ENCODE measurements at regions not wholly inside any gene's neighbourhood (a gene's known extent, or its start where the extent isn't known, plus 50 kb on each side); places are given as distances from the start of the nearest gene placed in this dataset.

DNA sequence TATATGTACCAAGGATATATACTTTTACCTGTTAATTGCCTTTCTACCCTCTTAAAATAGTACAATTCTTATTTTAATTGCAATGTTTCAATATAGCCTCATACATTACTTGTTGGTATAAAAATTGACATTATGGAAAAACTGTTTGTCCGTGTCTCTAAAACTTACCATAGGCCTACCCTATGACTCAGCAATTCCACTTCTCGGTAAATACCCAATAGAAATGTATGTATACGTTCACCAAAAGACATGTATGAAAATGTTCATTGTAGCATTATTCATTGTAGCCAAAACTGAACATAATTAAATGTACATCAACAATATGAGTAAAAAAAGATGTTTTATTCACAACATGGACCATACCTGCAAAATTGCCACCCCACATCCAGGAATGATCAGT is 679.2 kb upstream of the UBE2E2 start:
- Histone ChIP-seq H3K4me3 (ENCODE audit: low read depth, low read length, poor library complexity, severe bottlenecking) (no peak overlapping the region), H3K27me3 (replicated peaks; ENCODE audit: insufficient read depth, low read depth, low read length, poor library complexity) (no peaks in the 10 kb centered on the region), H3K4me1 (ENCODE audit: insufficient read depth, low read length, poor library complexity, severe bottlenecking) (no peaks in the 10 kb centered on the region), H3K9me3 (ENCODE audit: low read depth, low read length, poor library complexity, severe bottlenecking) (peaks cover 13% of the 10 kb centered on the region), H3K27ac (ENCODE audit: low read depth, low read length, poor library complexity, severe bottlenecking) (no peak overlapping the region), H3K36me3 (ENCODE audit: insufficient read depth, low read length, poor library complexity, severe bottlenecking) (no peaks in the 10 kb centered on the region)
- intact Hi-C loops (cut with micrococcal nuclease; ENCODE audit: unreplicated experiment), result no loop called here
- TF ChIP-seq EZH2 (IDR thresholded peaks at IDR 0.05; ENCODE audit: borderline replicate concordance, low read depth, low read length, poor library complexity, severe bottlenecking), result no peak
- TF ChIP-seq, protein P1, sequence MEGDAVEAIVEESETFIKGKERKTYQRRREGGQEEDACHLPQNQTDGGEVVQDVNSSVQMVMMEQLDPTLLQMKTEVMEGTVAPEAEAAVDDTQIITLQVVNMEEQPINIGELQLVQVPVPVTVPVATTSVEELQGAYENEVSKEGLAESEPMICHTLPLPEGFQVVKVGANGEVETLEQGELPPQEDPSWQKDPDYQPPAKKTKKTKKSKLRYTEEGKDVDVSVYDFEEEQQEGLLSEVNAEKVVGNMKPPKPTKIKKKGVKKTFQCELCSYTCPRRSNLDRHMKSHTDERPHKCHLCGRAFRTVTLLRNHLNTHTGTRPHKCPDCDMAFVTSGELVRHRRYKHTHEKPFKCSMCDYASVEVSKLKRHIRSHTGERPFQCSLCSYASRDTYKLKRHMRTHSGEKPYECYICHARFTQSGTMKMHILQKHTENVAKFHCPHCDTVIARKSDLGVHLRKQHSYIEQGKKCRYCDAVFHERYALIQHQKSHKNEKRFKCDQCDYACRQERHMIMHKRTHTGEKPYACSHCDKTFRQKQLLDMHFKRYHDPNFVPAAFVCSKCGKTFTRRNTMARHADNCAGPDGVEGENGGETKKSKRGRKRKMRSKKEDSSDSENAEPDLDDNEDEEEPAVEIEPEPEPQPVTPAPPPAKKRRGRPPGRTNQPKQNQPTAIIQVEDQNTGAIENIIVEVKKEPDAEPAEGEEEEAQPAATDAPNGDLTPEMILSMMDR (conservative IDR thresholded peaks at IDR 0.05; ENCODE audit: low read depth, low read length), result no peak
- no TSS peak for BruUV-seq (replicated peaks)
- POLR2A ChIA-PET (ENCODE audit: low non-redundant PET), result no interaction called here
- DNase-seq (ENCODE audit: low spot score), result no peak
- CTCF ChIA-PET, result no interaction called here

- Histone ChIP-seq H3K9me3 (ENCODE audit: low read depth, low read length, poor library complexity, severe bottlenecking) (peaks cover 25% of the 10 kb centered on the region), H3K4me1 (ENCODE audit: insufficient read depth, low read length, poor library complexity, severe bottlenecking) (no peaks in the 10 kb centered on the region), H3K27ac (ENCODE audit: low read depth, low read length, poor library complexity, severe bottlenecking) (no peak overlapping the region), H3K4me3 (ENCODE audit: low read depth, low read length, poor library complexity, severe bottlenecking) (no peak overlapping the region), H3K27me3 (replicated peaks; ENCODE audit: insufficient read depth, low read depth, low read length, poor library complexity) (no peaks in the 10 kb centered on the region), H3K36me3 (ENCODE audit: insufficient read depth, low read length, poor library complexity, severe bottlenecking) (no peaks in the 10 kb centered on the region)
- TF ChIP-seq, protein P1 (conservative IDR thresholded peaks at IDR 0.05; ENCODE audit: low read depth, low read length), result no peak
- no peak for TF ChIP-seq EZH2 (IDR thresholded peaks at IDR 0.05; ENCODE audit: borderline replicate concordance, low read depth, low read length, poor library complexity, severe bottlenecking)
- ChIA-PET POLR2A (ENCODE audit: low non-redundant PET) (no interaction called here), CTCF (no interaction called here)
- DNase-seq (ENCODE audit: low spot score), result no peak
- BruUV-seq (replicated peaks), result no TSS peak
- intact Hi-C loops (cut with micrococcal nuclease; ENCODE audit: unreplicated experiment), result no loop called here
Observed at GRCh38 chr3:22526266-22526837, 676.8 kb upstream of the UBE2E2 start.

DNA sequence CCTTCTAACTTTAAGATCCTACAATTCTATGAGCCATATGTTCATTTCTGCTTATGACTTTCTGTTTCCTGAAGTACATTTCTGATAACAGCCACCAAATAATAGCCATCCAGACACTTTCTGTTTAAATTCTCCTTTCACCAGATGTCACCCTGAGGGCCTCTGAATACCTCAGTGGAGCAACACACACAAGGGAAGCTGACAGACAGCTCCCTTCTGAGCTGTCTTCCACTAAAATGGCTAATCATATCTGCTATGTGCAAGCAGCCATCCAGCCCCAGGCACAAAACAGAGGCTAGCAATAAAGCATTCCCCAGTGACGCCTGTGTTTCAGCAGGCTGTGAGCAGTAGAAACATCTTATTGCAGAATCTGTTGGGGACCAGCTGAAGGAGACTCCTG is 666.6 kb upstream of the UBE2E2 start:
- H3K4me1 ChIP-seq (ENCODE audit: insufficient read depth, low read length, poor library complexity, severe bottlenecking), result no peaks in the 10 kb centered on the region
- peaks cover 20% of the 10 kb centered on the region for H3K9me3 ChIP-seq (ENCODE audit: low read depth, low read length, poor library complexity, severe bottlenecking)
- no TSS peak for BruUV-seq (replicated peaks)
- no peaks in the 10 kb centered on the region for H3K27me3 ChIP-seq (replicated peaks; ENCODE audit: insufficient read depth, low read depth, low read length, poor library complexity)
- no peak overlapping the region for H3K27ac ChIP-seq (ENCODE audit: low read depth, low read length, poor library complexity, severe bottlenecking)
- H3K36me3 ChIP-seq (ENCODE audit: insufficient read depth, low read length, poor library complexity, severe bottlenecking), result no peaks in the 10 kb centered on the region
- TF ChIP-seq EZH2 (IDR thresholded peaks at IDR 0.05; ENCODE audit: borderline replicate concordance, low read depth, low read length, poor library complexity, severe bottlenecking), result no peak
- TF ChIP-seq, protein P1 (conservative IDR thresholded peaks at IDR 0.05; ENCODE audit: low read depth, low read length), result no peak
- intact Hi-C loops (cut with micrococcal nuclease; ENCODE audit: unreplicated experiment), result no loop called here
- H3K4me3 ChIP-seq (ENCODE audit: low read depth, low read length, poor library complexity, severe bottlenecking), result no peak overlapping the region
- POLR2A ChIA-PET (ENCODE audit: low non-redundant PET), result no interaction called here
- no peak for DNase-seq (ENCODE audit: low spot score)
- CTCF ChIA-PET, result no interaction called here
